K562 (cell line): ENCODE measurements at regions not wholly inside any gene's neighbourhood (a gene's known extent, or its start where the extent isn't known, plus 50 kb on each side); places are given as distances from the start of the nearest gene placed in this dataset.

Experiments
- ATAC-seq: fragments of 200-7000 bp; cut with Tn5 transposase; 3 replicates; pipeline ENCODE4 v1.9.1; 2020; ENCODE audit warnings: moderate library complexity
- BruUV-seq: library from RNA; stranded (reverse); fragments of 400-500 nt; replicated peaks from 2 replicates; lab custom pipeline; 2021; lab: Mats Ljungman, UMichigan
- CTCF ChIA-PET: fragments of 300-600 bp; formaldehyde crosslinking; extraction: SDS; loops from one replicate; lab custom pipeline; 2021; ENCODE audit warnings: low intra/inter-chr PET ratio; lab: Yijun Ruan, JAX
- POLR2A ChIA-PET: fragments of 300-600, 350-650 bp; sonication (Branson Sonifier 250); formaldehyde crosslinking; extraction: SDS; loops from one replicate; lab custom pipeline; 2021; ENCODE audit warnings: antibody characterized with exemption, inconsistent platforms; lab: Yijun Ruan, JAX
- DNase-seq, 4 experiments: peaks; one replicate each; pipeline versions ENCODE4 v3.0.0 to v3.0.0-alpha.2; 2011 to 2018; ENCODE audit warnings: low spot score in 3 of 4, mixed read lengths in 3 of 4; ENCODE audit errors: extremely low read depth in 1 of 4
- FAIRE-seq: peaks from 2 replicates; lab custom pipeline; 2011; peaks lifted over from hg19 to GRCh38; lab: Jason Lieb, UNC
- H2AFZ ChIP-seq: 2 replicates; pipeline ENCODE4 v1.6.0; 2011; ENCODE audit warnings: low read depth, low read length, control low read depth, inconsistent platforms
- H3K27ac ChIP-seq: fragments of 200-600 bp; 3 replicates; pipeline ENCODE4 v1.8.0; 2011; ENCODE audit warnings: low read depth, mild to moderate bottlenecking, control low read depth, inconsistent platforms, low read length, moderate library complexity, mixed read lengths; ENCODE audit errors: extremely low read depth
- H3K27me3 ChIP-seq, 2 experiments: fragments of 300-600 bp in 1 of 2; 2 replicates in 1 of 2; 3 replicates in 1 of 2; pipeline versions ENCODE4 v1.6.0 to v1.8.0; 2011; ENCODE audit warnings: inconsistent platforms in 2 of 2, low read length in 2 of 2, mild to moderate bottlenecking in 1 of 2, mixed read lengths in 1 of 2, moderate library complexity in 1 of 2; ENCODE audit not compliant: control insufficient read depth in 2 of 2, insufficient read depth in 2 of 2
- H3K36me3 ChIP-seq: fragments of 300-600 bp; 3 replicates; pipeline ENCODE4 v1.8.0; 2011; ENCODE audit warnings: mild to moderate bottlenecking, low read length, inconsistent platforms; ENCODE audit not compliant: control insufficient read depth, insufficient read depth
- H3K4me1 ChIP-seq, 2 experiments: fragments of 200-600 bp in 1 of 2; replicated peaks in 1 of 2; 2 replicates in 1 of 2; 3 replicates in 1 of 2; pipeline versions ENCODE4 v1.5.1 to v1.8.0; 2011; ENCODE audit warnings: inconsistent platforms in 2 of 2, low read length in 2 of 2, mild to moderate bottlenecking in 1 of 2, mixed read lengths in 1 of 2, moderate library complexity in 1 of 2; ENCODE audit not compliant: control insufficient read depth in 2 of 2, insufficient read depth in 2 of 2
- H3K4me2 ChIP-seq: 2 replicates; pipeline ENCODE4 v1.6.1; 2011; ENCODE audit warnings: low read length, control low read depth, inconsistent platforms, mixed read lengths; ENCODE audit not compliant: insufficient read depth
- H3K4me3 ChIP-seq: fragments of 200-600 bp; sonication (generic), shearing (Covaris generic); 2 replicates; pipeline ENCODE4 v1.5.1; 2016; ENCODE audit warnings: control low read depth, inconsistent platforms
- H3K79me2 ChIP-seq: fragments of 200-600 bp; 3 replicates; pipeline ENCODE4 v1.8.0; 2011; ENCODE audit warnings: low read length, inconsistent platforms; ENCODE audit not compliant: control insufficient read depth, insufficient read depth
- H3K9ac ChIP-seq, 2 experiments: 2 replicates each; pipeline versions ENCODE4 v1.6.0 to v1.6.1; 2011; ENCODE audit warnings: low read depth in 2 of 2, low read length in 2 of 2, control low read depth in 1 of 2, inconsistent platforms in 1 of 2, mild to moderate bottlenecking in 1 of 2, mixed read lengths in 1 of 2; ENCODE audit not compliant: insufficient read depth in 1 of 2
- H3K9me1 ChIP-seq: one replicate; pipeline ENCODE4 v1.6.0; 2011; ENCODE audit warnings: inconsistent platforms, mild to moderate bottlenecking, low read length, moderate library complexity; ENCODE audit not compliant: control insufficient read depth, insufficient read depth
- H3K9me3 ChIP-seq: replicated peaks from 2 replicates; pipeline ENCODE4 v1.5.1; 2011; ENCODE audit warnings: low read depth, low read length, inconsistent platforms; ENCODE audit not compliant: control insufficient read depth, insufficient read depth
- H4K20me1 ChIP-seq: replicated peaks from 2 replicates; pipeline ENCODE4 v1.6.1; 2011; ENCODE audit warnings: low read length, inconsistent platforms, mixed read lengths; ENCODE audit not compliant: control insufficient read depth, insufficient read depth
- ARNT ChIP-seq, 2 experiments: fragments of 450-650 bp; IDR thresholded peaks; 2 replicates each; pipeline ENCODE4 v1.6.1; 2016; ENCODE audit warnings: mild to moderate bottlenecking in 1 of 2
- CBX8 ChIP-seq: fragments of 200-600 bp; sonication (generic); IDR thresholded peaks from 2 replicates; pipeline ENCODE4 v1.6.1; 2012; ENCODE audit warnings: borderline replicate concordance, mixed run types, low read depth, mild to moderate bottlenecking, moderate library complexity, mixed read lengths, low read length, control low read depth, inconsistent platforms; ENCODE audit not compliant: poor library complexity, severe bottlenecking; ENCODE audit errors: extremely low read depth
- CEBPG ChIP-seq, 3 experiments: fragments of 200-800 bp in 1 of 3; sonication (Bioruptor generic) in 1 of 3; sonication (generic) in 1 of 3; formaldehyde crosslinking in 1 of 3; IDR thresholded peaks in 2 of 3; conservative IDR thresholded peaks in 1 of 3; 2 replicates each; pipeline versions ENCODE4 v1.6.1 to v1.8.0; 2016 to 2022; ENCODE audit warnings: missing compliant biosample characterization in 2 of 3, missing genetic modification characterization in 2 of 3, mild to moderate bottlenecking in 1 of 3, missing genetic modification reagents in 1 of 3
- DNMT1 ChIP-seq: fragments of 450-650 bp; IDR thresholded peaks from 2 replicates; pipeline ENCODE4 v1.6.1; 2016; ENCODE audit warnings: antibody characterized with exemption, mild to moderate bottlenecking
- MIER1 ChIP-seq: fragments of 450-650 bp; IDR thresholded peaks from 2 replicates; pipeline ENCODE4 v1.6.1; 2016; ENCODE audit warnings: antibody characterized with exemption, mild to moderate bottlenecking, low read depth
- NR2F6 ChIP-seq: fragments of 450-650 bp; formaldehyde crosslinking; IDR thresholded peaks from 2 replicates; pipeline ENCODE4 v1.4.0; 2020; ENCODE audit warnings: mild to moderate bottlenecking
- OTX1 ChIP-seq: fragments of 450-650 bp; formaldehyde crosslinking; IDR thresholded peaks from 2 replicates; pipeline ENCODE4 v1.4.0; 2022; ENCODE audit warnings: mild to moderate bottlenecking
- PML ChIP-seq: IDR thresholded peaks from 2 replicates; pipeline ENCODE4 v1.6.1; 2012; ENCODE audit warnings: low read length, inconsistent platforms
- RCOR1 ChIP-seq, 2 experiments: IDR thresholded peaks; 2 replicates each; pipeline ENCODE4 v1.6.1; 2012; ENCODE audit warnings: low read depth in 2 of 2, low read length in 2 of 2, borderline replicate concordance in 1 of 2, improper control_type of control experiment in 1 of 2
- TARDBP ChIP-seq: fragments of 450-650 bp; IDR thresholded peaks from 2 replicates; pipeline ENCODE4 v1.6.1; 2016
- TBP ChIP-seq: optimal IDR thresholded peaks from 2 replicates; pipeline ENCODE3; 2011; ENCODE audit warnings: low read depth, low read length, improper control_type of control experiment
- ZNF3 ChIP-seq: fragments of 250-450 bp; sonication (Bioruptor Pico); IDR thresholded peaks from 2 replicates; pipeline ENCODE4 v1.5.0; 2021; ENCODE audit warnings: mild to moderate bottlenecking, moderate library complexity
- WGBS: fragments of 100-300 bp; shearing (Covaris generic); methylation state at CpG from one replicate; pipeline ENCODE4 v1.1.6; 2016; ENCODE audit warnings: low coverage, mixed read lengths; ENCODE audit not compliant: insufficient coverage; ENCODE audit errors: missing lambda C conversion rate; 5-methylcytosine and 5-hydroxymethylcytosine counted together
- in situ Hi-C: fragments of 300-500 bp; cut with MboI; formaldehyde crosslinking; loops from 4 replicates; pipeline ENCODE4 v1.15.0; 2018; ENCODE audit warnings: inconsistent platforms, mixed read lengths
- intact Hi-C: fragments of 100-400 bp; cut with micrococcal nuclease; formaldehyde crosslinking; loops from 2 replicates; pipeline ENCODE4 v1.14.2; 2022
- TF ChIP-seq, protein P1 (sequence below): fragments of 250-450 bp; sonication (Bioruptor Pico); IDR thresholded peaks from 2 replicates; pipeline ENCODE4 v1.8.0; 2021; ENCODE audit warnings: moderate library complexity, mild to moderate bottlenecking, inconsistent platforms
- TF ChIP-seq, protein P2 (sequence below), 2 experiments: fragments of 450-650 bp; conservative IDR thresholded peaks; 2 replicates each; pipeline ENCODE4 v1.6.1; 2017; ENCODE audit warnings: mild to moderate bottlenecking in 2 of 2, moderate library complexity in 2 of 2
- TF ChIP-seq, protein P3 (sequence below): sonication (generic); formaldehyde crosslinking; IDR thresholded peaks from 2 replicates; pipeline ENCODE4 v1.8.0; 2022; ENCODE audit warnings: missing genetic modification reagents, mild to moderate bottlenecking, borderline replicate concordance
- TF ChIP-seq, protein P4 (sequence below): fragments of 450-650 bp; formaldehyde crosslinking; IDR thresholded peaks from 2 replicates; pipeline ENCODE4 v1.4.0; 2022; ENCODE audit warnings: missing genetic modification characterization

DNA sequence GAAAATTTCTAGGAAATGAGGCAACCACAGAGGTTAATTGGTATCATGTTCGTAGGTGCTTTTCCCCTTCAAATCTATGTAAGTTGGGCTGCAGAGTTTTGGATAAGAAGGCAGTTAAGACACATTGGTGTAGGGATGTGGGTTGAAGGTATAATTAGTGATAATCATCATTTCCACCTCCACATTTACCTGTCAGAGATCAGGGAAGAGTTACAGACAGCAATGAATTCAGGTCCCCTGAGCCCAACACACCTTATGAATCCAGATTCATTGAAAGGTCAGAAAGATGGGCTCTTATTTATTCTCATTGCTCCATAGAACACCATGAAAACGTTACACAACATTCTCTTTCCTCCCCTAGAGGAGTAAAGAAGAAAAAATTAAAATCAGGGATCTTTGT is 308.7 kb downstream of the C11orf87 start:
- ChIA-PET POLR2A (no interaction called here), CTCF (no interaction called here)
- 8% methylated on average over 2 of the region's 2 CpGs for WGBS
- no peaks in the 10 kb centered on the region for H3K9me1 ChIP-seq
- no peak overlapping the region for H3K4me2 ChIP-seq
- H3K4me1 ChIP-seq, result no peaks in the 10 kb centered on the region
- TF ChIP-seq PML, result no peak
- no peak for TF ChIP-seq NR2F6 (CRISPR knock-in tag)
- TF ChIP-seq TARDBP, result no peak
- no peak for TF ChIP-seq CEBPG (CRISPR knock-in tag; IDR thresholded peaks at IDR 0.05)
- no peak for TF ChIP-seq CEBPG (tag; conservative IDR thresholded peaks at IDR 0.05 in 1 of 2, IDR thresholded peaks at IDR 0.05 in 1 of 2)
- TF ChIP-seq TBP, result no peak
- TF ChIP-seq, protein P1, sequence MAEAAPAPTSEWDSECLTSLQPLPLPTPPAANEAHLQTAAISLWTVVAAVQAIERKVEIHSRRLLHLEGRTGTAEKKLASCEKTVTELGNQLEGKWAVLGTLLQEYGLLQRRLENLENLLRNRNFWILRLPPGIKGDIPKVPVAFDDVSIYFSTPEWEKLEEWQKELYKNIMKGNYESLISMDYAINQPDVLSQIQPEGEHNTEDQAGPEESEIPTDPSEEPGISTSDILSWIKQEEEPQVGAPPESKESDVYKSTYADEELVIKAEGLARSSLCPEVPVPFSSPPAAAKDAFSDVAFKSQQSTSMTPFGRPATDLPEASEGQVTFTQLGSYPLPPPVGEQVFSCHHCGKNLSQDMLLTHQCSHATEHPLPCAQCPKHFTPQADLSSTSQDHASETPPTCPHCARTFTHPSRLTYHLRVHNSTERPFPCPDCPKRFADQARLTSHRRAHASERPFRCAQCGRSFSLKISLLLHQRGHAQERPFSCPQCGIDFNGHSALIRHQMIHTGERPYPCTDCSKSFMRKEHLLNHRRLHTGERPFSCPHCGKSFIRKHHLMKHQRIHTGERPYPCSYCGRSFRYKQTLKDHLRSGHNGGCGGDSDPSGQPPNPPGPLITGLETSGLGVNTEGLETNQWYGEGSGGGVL (CRISPR knock-in tag), result no peak
- TF ChIP-seq, protein P2, sequence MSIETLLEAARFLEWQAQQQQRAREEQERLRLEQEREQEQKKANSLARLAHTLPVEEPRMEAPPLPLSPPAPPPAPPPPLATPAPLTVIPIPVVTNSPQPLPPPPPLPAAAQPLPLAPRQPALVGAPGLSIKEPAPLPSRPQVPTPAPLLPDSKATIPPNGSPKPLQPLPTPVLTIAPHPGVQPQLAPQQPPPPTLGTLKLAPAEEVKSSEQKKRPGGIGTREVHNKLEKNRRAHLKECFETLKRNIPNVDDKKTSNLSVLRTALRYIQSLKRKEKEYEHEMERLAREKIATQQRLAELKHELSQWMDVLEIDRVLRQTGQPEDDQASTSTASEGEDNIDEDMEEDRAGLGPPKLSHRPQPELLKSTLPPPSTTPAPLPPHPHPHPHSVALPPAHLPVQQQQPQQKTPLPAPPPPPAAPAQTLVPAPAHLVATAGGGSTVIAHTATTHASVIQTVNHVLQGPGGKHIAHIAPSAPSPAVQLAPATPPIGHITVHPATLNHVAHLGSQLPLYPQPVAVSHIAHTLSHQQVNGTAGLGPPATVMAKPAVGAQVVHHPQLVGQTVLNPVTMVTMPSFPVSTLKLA (conservative IDR thresholded peaks at IDR 0.05), result no peak
- no peak for TF ChIP-seq ZNF3
- TF ChIP-seq DNMT1, result no peak
- no peak for TF ChIP-seq CBX8
- no peak for TF ChIP-seq OTX1
- TF ChIP-seq RCOR1 (IDR thresholded peaks at IDR 0.05; ENCODE audit: borderline replicate concordance in 1 of 2, low read depth in 2 of 2, low read length in 2 of 2), result no peak
- no peak for TF ChIP-seq ARNT (IDR thresholded peaks at IDR 0.05)
- TF ChIP-seq, protein P3, sequence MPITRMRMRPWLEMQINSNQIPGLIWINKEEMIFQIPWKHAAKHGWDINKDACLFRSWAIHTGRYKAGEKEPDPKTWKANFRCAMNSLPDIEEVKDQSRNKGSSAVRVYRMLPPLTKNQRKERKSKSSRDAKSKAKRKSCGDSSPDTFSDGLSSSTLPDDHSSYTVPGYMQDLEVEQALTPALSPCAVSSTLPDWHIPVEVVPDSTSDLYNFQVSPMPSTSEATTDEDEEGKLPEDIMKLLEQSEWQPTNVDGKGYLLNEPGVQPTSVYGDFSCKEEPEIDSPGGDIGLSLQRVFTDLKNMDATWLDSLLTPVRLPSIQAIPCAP (CRISPR knock-in tag), result no peak
- TF ChIP-seq, protein P4, sequence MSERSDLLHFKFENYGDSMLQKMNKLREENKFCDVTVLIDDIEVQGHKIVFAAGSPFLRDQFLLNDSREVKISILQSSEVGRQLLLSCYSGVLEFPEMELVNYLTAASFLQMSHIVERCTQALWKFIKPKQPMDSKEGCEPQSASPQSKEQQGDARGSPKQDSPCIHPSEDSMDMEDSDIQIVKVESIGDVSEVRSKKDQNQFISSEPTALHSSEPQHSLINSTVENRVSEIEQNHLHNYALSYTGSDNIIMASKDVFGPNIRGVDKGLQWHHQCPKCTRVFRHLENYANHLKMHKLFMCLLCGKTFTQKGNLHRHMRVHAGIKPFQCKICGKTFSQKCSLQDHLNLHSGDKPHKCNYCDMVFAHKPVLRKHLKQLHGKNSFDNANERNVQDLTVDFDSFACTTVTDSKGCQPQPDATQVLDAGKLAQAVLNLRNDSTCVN, result no peak
- no peak for TF ChIP-seq MIER1
- in situ Hi-C loops (no loop called here), intact Hi-C loops (no loop called here)
- no peak overlapping the region for H3K9ac ChIP-seq
- H3K27ac ChIP-seq, result no peak overlapping the region
- DNase-seq (no peak), ATAC-seq (no peak), FAIRE-seq (no peak)
- no peaks in the 10 kb centered on the region for H3K79me2 ChIP-seq
- H3K4me3 ChIP-seq, result no peak overlapping the region
- H3K36me3 ChIP-seq, result no peaks in the 10 kb centered on the region
- H3K9me3 ChIP-seq, result no peaks in the 10 kb centered on the region
- H2AFZ ChIP-seq, result no peak overlapping the region
- no TSS peak for BruUV-seq
- no peaks in the 10 kb centered on the region for H4K20me1 ChIP-seq
- H3K27me3 ChIP-seq, result no peaks in the 10 kb centered on the region
